Keratinocyte (primary cell): ENCODE measurements at regions not wholly inside any gene's neighbourhood (a gene's known extent, or its start where the extent isn't known, plus 50 kb on each side); places are given as distances from the start of the nearest gene placed in this dataset.

Experiments used
- DNase-seq: peaks from one replicate; pipeline ENCODE4 v3.0.0-alpha.2; 2011; ENCODE audit warnings: low read depth, missing footprints, low spot score
- FAIRE-seq: peaks from 2 replicates; lab custom pipeline; 2011; peaks lifted over from hg19 to GRCh38; lab: Jason Lieb, UNC
- H2AFZ ChIP-seq: 2 replicates; pipeline ENCODE4 v1.6.0; 2012; ENCODE audit warnings: low read length, control low read depth, inconsistent platforms; ENCODE audit not compliant: control insufficient read depth
- H3K27ac ChIP-seq: 2 replicates; pipeline ENCODE4 v1.5.1; 2011; ENCODE audit warnings: low read length; ENCODE audit not compliant: control insufficient read depth, insufficient read depth
- H3K27me3 ChIP-seq: 3 replicates; pipeline ENCODE4 v1.6.0; 2011; ENCODE audit warnings: low read length; ENCODE audit not compliant: control insufficient read depth, insufficient read depth; ENCODE audit errors: extremely low read depth
- H3K36me3 ChIP-seq, 2 experiments: 2 replicates in 1 of 2; 3 replicates in 1 of 2; pipeline ENCODE4 v1.5.1; 2011; ENCODE audit warnings: low read length in 2 of 2, mild to moderate bottlenecking in 1 of 2; ENCODE audit not compliant: control insufficient read depth in 2 of 2, insufficient read depth in 2 of 2; ENCODE audit errors: extremely low read depth in 1 of 2
- H3K4me1 ChIP-seq: 3 replicates; pipeline ENCODE4 v1.5.1; 2011; ENCODE audit warnings: low read length; ENCODE audit not compliant: control insufficient read depth, insufficient read depth; ENCODE audit errors: extremely low read depth
- H3K4me2 ChIP-seq: 3 replicates; pipeline ENCODE4 v1.6.0; 2011; ENCODE audit warnings: low read depth, low read length; ENCODE audit not compliant: control insufficient read depth, insufficient read depth; ENCODE audit errors: extremely low read depth
- H3K4me3 ChIP-seq, 3 experiments: fragments of 200-600 bp in 1 of 3; sonication (generic) in 1 of 3; 2 replicates in 2 of 3; 3 replicates in 1 of 3; pipeline ENCODE4 v1.5.1; 2011 to 2016; ENCODE audit warnings: low read length in 3 of 3, mild to moderate bottlenecking in 3 of 3, control low read depth in 2 of 3, inconsistent platforms in 1 of 3, low read depth in 1 of 3, mixed read lengths in 1 of 3, mixed run types in 1 of 3, moderate library complexity in 1 of 3; ENCODE audit not compliant: control insufficient read depth in 2 of 3, insufficient read depth in 2 of 3; ENCODE audit errors: extremely low read depth in 1 of 3
- H3K79me2 ChIP-seq: 2 replicates; pipeline ENCODE4 v1.6.0; 2012; ENCODE audit warnings: low read length; ENCODE audit not compliant: control insufficient read depth, insufficient read depth
- H3K9ac ChIP-seq: 3 replicates; pipeline ENCODE4 v1.6.0; 2011; ENCODE audit warnings: low read length; ENCODE audit not compliant: control insufficient read depth, insufficient read depth; ENCODE audit errors: extremely low read depth
- H3K9me1 ChIP-seq: 3 replicates; pipeline ENCODE4 v1.6.0; 2011; ENCODE audit warnings: low read length; ENCODE audit not compliant: control insufficient read depth, insufficient read depth; ENCODE audit errors: extremely low read depth
- H3K9me3 ChIP-seq: 2 replicates; pipeline ENCODE4 v1.5.1; 2012; ENCODE audit warnings: low read depth, low read length; ENCODE audit not compliant: control insufficient read depth
- H4K20me1 ChIP-seq: 3 replicates; pipeline ENCODE4 v1.6.0; 2011; ENCODE audit warnings: low read length; ENCODE audit not compliant: control insufficient read depth, insufficient read depth; ENCODE audit errors: extremely low read depth
- EZH2 ChIP-seq: IDR thresholded peaks from one replicate; pipeline ENCODE4 v1.6.1; 2012; ENCODE audit warnings: inconsistent platforms, mild to moderate bottlenecking, low read length, moderate library complexity
- dilution Hi-C: fragments of 300-500 bp; cut with MboI; formaldehyde crosslinking; loops from one replicate; pipeline ENCODE4 v1.7.0; 2020; ENCODE audit warnings: low sequenced_read_pairs; ENCODE audit not compliant: extremely low pct_ligation_motif_present
- TF ChIP-seq, protein P1 (sequence below), 3 experiments: IDR thresholded peaks in 1 of 3; conservative IDR thresholded peaks in 1 of 3; optimal IDR thresholded peaks in 1 of 3; 2 replicates in 2 of 3; 3 replicates in 1 of 3; pipeline versions ENCODE3 to v1.5.1; 2011; ENCODE audit warnings: low read length in 3 of 3, mild to moderate bottlenecking in 3 of 3, moderate library complexity in 2 of 3, control low read depth in 1 of 3, inconsistent platforms in 1 of 3; ENCODE audit not compliant: insufficient read depth in 2 of 3; ENCODE audit errors: extremely low read depth in 1 of 3

DNA sequence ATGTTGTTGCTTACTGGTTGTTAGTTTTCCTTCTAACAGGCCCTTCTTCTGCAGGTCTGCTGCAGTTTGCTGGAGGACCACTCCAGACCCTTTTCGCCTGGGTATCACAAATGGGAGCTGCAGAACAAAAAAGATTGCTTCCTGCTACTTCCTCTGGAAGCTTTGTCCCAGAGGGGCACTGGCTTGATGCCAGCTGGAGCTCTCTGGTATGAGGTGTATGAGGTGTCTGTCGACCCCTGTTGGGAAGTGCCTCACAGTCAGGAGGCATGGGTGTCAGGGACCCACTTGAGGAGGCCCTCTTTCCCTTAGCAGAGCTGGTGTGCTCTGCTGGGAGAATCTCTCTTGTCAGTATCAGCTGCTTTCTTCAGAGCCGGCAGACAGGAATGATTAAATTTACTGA, 127.4 kb upstream of the EDA2R start:
- no peaks in the 10 kb centered on the region for H3K9me3 ChIP-seq
- no peaks in the 10 kb centered on the region for H3K36me3 ChIP-seq
- H2AFZ ChIP-seq, result no peak overlapping the region
- no peak overlapping the region for H3K4me2 ChIP-seq
- no peaks in the 10 kb centered on the region for H3K27me3 ChIP-seq
- H3K27ac ChIP-seq, result no peak overlapping the region
- no peaks in the 10 kb centered on the region for H4K20me1 ChIP-seq
- H3K4me1 ChIP-seq, result no peaks in the 10 kb centered on the region
- no peaks in the 10 kb centered on the region for H3K79me2 ChIP-seq
- dilution Hi-C loops, result no loop called here
- no peak overlapping the region for H3K4me3 ChIP-seq
- no peak for DNase-seq
- no peak overlapping the region for H3K9ac ChIP-seq
- no peaks in the 10 kb centered on the region for H3K9me1 ChIP-seq
- TF ChIP-seq, protein P1, sequence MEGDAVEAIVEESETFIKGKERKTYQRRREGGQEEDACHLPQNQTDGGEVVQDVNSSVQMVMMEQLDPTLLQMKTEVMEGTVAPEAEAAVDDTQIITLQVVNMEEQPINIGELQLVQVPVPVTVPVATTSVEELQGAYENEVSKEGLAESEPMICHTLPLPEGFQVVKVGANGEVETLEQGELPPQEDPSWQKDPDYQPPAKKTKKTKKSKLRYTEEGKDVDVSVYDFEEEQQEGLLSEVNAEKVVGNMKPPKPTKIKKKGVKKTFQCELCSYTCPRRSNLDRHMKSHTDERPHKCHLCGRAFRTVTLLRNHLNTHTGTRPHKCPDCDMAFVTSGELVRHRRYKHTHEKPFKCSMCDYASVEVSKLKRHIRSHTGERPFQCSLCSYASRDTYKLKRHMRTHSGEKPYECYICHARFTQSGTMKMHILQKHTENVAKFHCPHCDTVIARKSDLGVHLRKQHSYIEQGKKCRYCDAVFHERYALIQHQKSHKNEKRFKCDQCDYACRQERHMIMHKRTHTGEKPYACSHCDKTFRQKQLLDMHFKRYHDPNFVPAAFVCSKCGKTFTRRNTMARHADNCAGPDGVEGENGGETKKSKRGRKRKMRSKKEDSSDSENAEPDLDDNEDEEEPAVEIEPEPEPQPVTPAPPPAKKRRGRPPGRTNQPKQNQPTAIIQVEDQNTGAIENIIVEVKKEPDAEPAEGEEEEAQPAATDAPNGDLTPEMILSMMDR (optimal IDR thresholded peaks at IDR 0.05 in 1 of 3, IDR thresholded peaks at IDR 0.05 in 1 of 3, conservative IDR thresholded peaks at IDR 0.05 in 1 of 3; ENCODE audit: extremely low read depth in 1 of 3, insufficient read depth in 2 of 3, low read length in 3 of 3), result no peak
- no peak for TF ChIP-seq EZH2
- no peak for FAIRE-seq

DNA sequence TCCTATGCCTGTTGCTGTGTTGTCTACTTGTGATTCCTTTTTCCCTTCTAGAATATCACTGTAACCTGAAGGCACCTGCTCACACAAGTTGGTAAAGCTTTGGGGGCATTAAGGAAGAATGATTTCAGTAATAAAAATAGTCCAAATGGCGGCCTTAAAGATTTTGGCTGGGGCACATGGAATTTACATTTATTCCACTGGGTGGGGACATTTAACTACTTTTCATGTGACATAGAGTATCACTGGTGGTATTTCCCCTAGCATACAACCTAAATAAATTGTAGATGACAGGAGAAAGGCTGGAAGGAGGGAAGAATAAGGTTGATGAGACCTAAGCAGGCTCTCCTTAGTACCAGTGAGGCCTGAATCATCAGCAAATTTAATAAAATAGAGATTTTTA, 121.8 kb upstream of the EDA2R start:
- Histone ChIP-seq H3K4me2 (no peak overlapping the region), H4K20me1 (no peaks in the 10 kb centered on the region), H3K9me1 (no peaks in the 10 kb centered on the region), H3K9ac (no peak overlapping the region), H3K36me3 (no peaks in the 10 kb centered on the region), H3K4me1 (no peaks in the 10 kb centered on the region), H3K9me3 (no peaks in the 10 kb centered on the region), H3K27ac (no peak overlapping the region), H3K27me3 (no peaks in the 10 kb centered on the region), H3K4me3 (no peak overlapping the region), H3K79me2 (no peaks in the 10 kb centered on the region), H2AFZ (no peak overlapping the region)
- TF ChIP-seq EZH2, result no peak
- TF ChIP-seq, protein P1 (optimal IDR thresholded peaks at IDR 0.05 in 1 of 3, IDR thresholded peaks at IDR 0.05 in 1 of 3, conservative IDR thresholded peaks at IDR 0.05 in 1 of 3; ENCODE audit: extremely low read depth in 1 of 3, insufficient read depth in 2 of 3, low read length in 3 of 3), result no peak
- DNase-seq (no peak), FAIRE-seq (no peak)
- dilution Hi-C loops, result no loop called here
